Loucy (cell line): ENCODE measurements at regions not wholly inside any gene's neighbourhood (a gene's known extent, or its start where the extent isn't known, plus 50 kb on each side); places are given as distances from the start of the nearest gene placed in this dataset.

ENCODE experiments used
- H2AFZ ChIP-seq: fragments of 200-600 bp; sonication (generic); 2 replicates; pipeline ENCODE4 v1.6.0; 2016; ENCODE audit warnings: antibody characterized with exemption, mild to moderate bottlenecking, low read length, moderate library complexity
- H3F3A ChIP-seq: fragments of 200-600 bp; 2 replicates; pipeline ENCODE4 v1.6.0; 2016; ENCODE audit warnings: antibody characterized with exemption, low read depth, mild to moderate bottlenecking
- H3K27me3 ChIP-seq: fragments of 200-600 bp; sonication (generic); 2 replicates; pipeline ENCODE4 v1.6.1; 2014; ENCODE audit warnings: low read length, mild to moderate bottlenecking; ENCODE audit not compliant: insufficient read depth, poor library complexity, severe bottlenecking
- H3K36me3 ChIP-seq: fragments of 200-600 bp; sonication (generic); 2 replicates; pipeline ENCODE4 v1.6.1; 2016; ENCODE audit warnings: low read length; ENCODE audit not compliant: insufficient read depth
- H3K4me1 ChIP-seq: fragments of 200-600 bp; sonication (generic); 2 replicates; pipeline ENCODE4 v1.5.1; 2014; ENCODE audit warnings: low read length, mild to moderate bottlenecking; ENCODE audit not compliant: insufficient read depth, poor library complexity, severe bottlenecking
- H3K4me2 ChIP-seq: fragments of 200-600 bp; sonication (generic); 2 replicates; pipeline ENCODE4 v1.6.0; 2014; ENCODE audit warnings: antibody characterized with exemption, low read length, low read depth, mild to moderate bottlenecking; ENCODE audit not compliant: poor library complexity, severe bottlenecking
- H3K4me3 ChIP-seq: fragments of 200-600 bp; sonication (generic); 2 replicates; pipeline ENCODE4 v1.5.1; 2014; ENCODE audit warnings: low read length, mild to moderate bottlenecking, mixed read lengths; ENCODE audit not compliant: poor library complexity, severe bottlenecking
- H3K79me2 ChIP-seq: fragments of 200-600 bp; sonication (generic); 2 replicates; pipeline ENCODE4 v1.6.1; 2014; ENCODE audit warnings: low read length; ENCODE audit not compliant: insufficient read depth
- H3K9ac ChIP-seq: fragments of 200-600 bp; sonication (generic); 2 replicates; pipeline ENCODE4 v1.6.0; 2014; ENCODE audit warnings: mild to moderate bottlenecking, low read depth, low read length, moderate library complexity; ENCODE audit not compliant: poor library complexity, severe bottlenecking
- H3K9me2 ChIP-seq: fragments of 200-600 bp; sonication (generic); replicated peaks from 2 replicates; pipeline ENCODE4 v1.6.1; 2016; ENCODE audit warnings: low read depth, low read length, mixed read lengths
- H3K9me3 ChIP-seq: fragments of 200-600 bp; sonication (generic); 2 replicates; pipeline ENCODE4 v1.6.1; 2014; ENCODE audit warnings: mild to moderate bottlenecking, antibody characterized with exemption, low read length, low read depth; ENCODE audit not compliant: insufficient read depth
- H4K20me1 ChIP-seq: fragments of 200-600 bp; sonication (generic); 2 replicates; pipeline ENCODE4 v1.6.0; 2014; ENCODE audit warnings: antibody characterized with exemption, low read length, mild to moderate bottlenecking; ENCODE audit not compliant: insufficient read depth, poor library complexity, severe bottlenecking
- CTCF ChIP-seq: fragments of 200-600 bp; sonication (generic); conservative IDR thresholded peaks from 2 replicates; pipeline ENCODE4 v1.5.1; 2014; ENCODE audit warnings: mild to moderate bottlenecking, antibody characterized with exemption, low read length
- EZH2phosphoT487 ChIP-seq: fragments of 200-600 bp; IDR thresholded peaks from 2 replicates; pipeline ENCODE4 v1.6.1; 2018; ENCODE audit warnings: antibody characterized with exemption, mild to moderate bottlenecking, moderate library complexity, borderline replicate concordance

DNA sequence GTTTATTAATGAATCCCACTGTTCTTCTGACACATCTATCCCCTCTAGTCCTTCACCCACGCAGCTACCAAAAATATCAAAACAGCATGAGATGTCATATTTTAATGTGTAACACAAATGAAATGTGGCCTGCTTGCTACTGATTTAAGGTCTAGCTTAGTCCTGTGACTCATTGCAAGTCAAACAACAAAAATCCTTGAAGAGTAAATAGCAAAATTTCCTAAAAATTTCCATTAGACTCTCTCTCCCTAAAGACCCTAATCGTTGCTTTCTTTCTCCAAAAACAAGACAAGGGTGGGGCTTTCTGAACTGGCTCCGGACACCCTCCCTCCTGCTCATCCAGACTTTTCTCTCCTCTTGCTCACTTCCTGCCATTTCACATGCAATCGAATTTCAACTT is 99.9 kb upstream of the IPO5 start:
- Histone ChIP-seq H3K9me3 (no peaks in the 10 kb centered on the region), H3F3A (no peaks in the 10 kb centered on the region), H3K4me2 (no peak overlapping the region), H3K9me2 (no peaks in the 10 kb centered on the region), H3K36me3 (no peaks in the 10 kb centered on the region), H2AFZ (no peak overlapping the region), H3K79me2 (no peaks in the 10 kb centered on the region), H3K9ac (no peak overlapping the region), H3K4me1 (no peaks in the 10 kb centered on the region), H3K27me3 (no peaks in the 10 kb centered on the region), H4K20me1 (no peaks in the 10 kb centered on the region), H3K4me3 (no peak overlapping the region)
- TF ChIP-seq EZH2phosphoT487 = no peak
- TF ChIP-seq CTCF = no peak

DNA sequence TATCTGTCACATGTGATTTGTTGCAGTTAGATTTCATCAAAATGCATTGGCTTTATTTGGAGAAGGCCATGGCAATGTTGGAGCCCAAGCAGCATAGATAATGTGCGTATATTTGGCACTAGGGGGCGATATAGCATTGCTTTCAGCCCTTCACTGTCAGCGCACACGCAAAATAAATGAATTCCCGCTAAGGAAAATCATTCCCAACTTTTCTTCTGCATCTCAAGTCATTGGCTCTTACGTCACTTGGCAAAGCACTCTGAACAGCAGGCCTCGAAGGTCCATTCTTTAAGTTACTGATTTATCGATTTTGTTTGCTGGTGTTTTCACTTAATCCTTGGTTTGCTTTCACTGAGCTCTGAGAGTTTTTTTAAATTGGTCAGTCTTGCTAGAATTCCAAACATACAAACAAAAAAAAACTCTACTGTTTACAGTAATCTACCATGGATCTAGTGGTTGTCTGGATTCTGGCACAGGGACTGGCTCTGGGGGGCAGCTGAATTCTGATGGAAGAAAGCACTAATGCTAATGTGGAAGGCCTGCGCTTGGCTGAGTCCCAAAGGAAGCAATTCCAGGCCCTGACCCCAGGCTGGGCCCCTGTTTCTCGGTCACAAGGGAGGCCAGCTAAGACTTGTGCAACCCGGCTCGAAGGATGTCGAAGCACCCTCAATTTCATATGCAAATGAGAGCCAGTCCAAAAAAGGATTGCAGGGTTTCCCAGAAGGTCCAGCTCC is 97.7 kb upstream of the IPO5 start:
- no peaks in the 10 kb centered on the region for H3K27me3 ChIP-seq
- H3K36me3 ChIP-seq = no peaks in the 10 kb centered on the region
- no peaks in the 10 kb centered on the region for H4K20me1 ChIP-seq
- no peak overlapping the region for H3K9ac ChIP-seq
- H3K4me3 ChIP-seq = no peak overlapping the region
- no peak overlapping the region for H3K4me2 ChIP-seq
- H3K4me1 ChIP-seq = no peaks in the 10 kb centered on the region
- H3K79me2 ChIP-seq = no peaks in the 10 kb centered on the region
- 0 out of 2 replicates have a peak overlapping the region, but pooled peaks have one; percentile 1 for H2AFZ ChIP-seq
- H3K9me2 ChIP-seq = no peaks in the 10 kb centered on the region
- H3K9me3 ChIP-seq = no peaks in the 10 kb centered on the region
- peak; percentile 89 for TF ChIP-seq CTCF
- TF ChIP-seq EZH2phosphoT487 = no peak
- H3F3A ChIP-seq = no peaks in the 10 kb centered on the region

GRCh38 chr13:97856304-97856675 is 97.2 kb upstream of the IPO5 start:
- no peaks in the 10 kb centered on the region for H3K9me3 ChIP-seq
- H3K4me1 ChIP-seq = no peaks in the 10 kb centered on the region
- H3K4me2 ChIP-seq = no peak overlapping the region
- H3K27me3 ChIP-seq = no peaks in the 10 kb centered on the region
- no peaks in the 10 kb centered on the region for H3F3A ChIP-seq
- H2AFZ ChIP-seq = no peak overlapping the region
- H3K36me3 ChIP-seq = no peaks in the 10 kb centered on the region
- H3K9me2 ChIP-seq = no peaks in the 10 kb centered on the region
- no peak overlapping the region for H3K9ac ChIP-seq
- H3K79me2 ChIP-seq = no peaks in the 10 kb centered on the region
- TF ChIP-seq EZH2phosphoT487 (no peak), CTCF (no peak)
- H4K20me1 ChIP-seq = no peaks in the 10 kb centered on the region
- no peak overlapping the region for H3K4me3 ChIP-seq
